IMR-90 (cell line): ENCODE measurements at regions not wholly inside any gene's neighbourhood (a gene's known extent, or its start where the extent isn't known, plus 50 kb on each side); places are given as distances from the start of the nearest gene placed in this dataset.

Experiments used
- ATAC-seq: fragments of 200-7000 bp; cut with Tn5 transposase; 2 replicates; pipeline ENCODE4 v1.9.1; 2020; ENCODE audit warnings: low read depth, mild to moderate bottlenecking, moderate library complexity
- BruUV-seq: library from RNA; stranded (reverse); fragments of 400-500 nt; replicated peaks from 2 replicates; lab custom pipeline; 2021; lab: Mats Ljungman, UMichigan
- CTCF ChIA-PET: fragments of 300-600 bp; formaldehyde crosslinking; extraction: SDS; loops from one replicate; lab custom pipeline; 2021; ENCODE audit warnings: antibody characterized with exemption; lab: Yijun Ruan, JAX
- POLR2A ChIA-PET: fragments of 300-600 bp; sonication (Branson Sonifier 250); formaldehyde crosslinking; loops from one replicate; lab custom pipeline; 2022; ENCODE audit warnings: antibody characterized with exemption; ENCODE audit not compliant: unreplicated experiment; lab: Charles Lee
- DNase-seq: peaks from one replicate; pipeline ENCODE4 v3.0.0; 2013
- H2AFZ ChIP-seq: replicated peaks from 2 replicates; pipeline ENCODE3; 2013; ENCODE audit warnings: low read length, mild to moderate bottlenecking; ENCODE audit not compliant: poor library complexity
- H2AK5ac ChIP-seq: 2 replicates; pipeline ENCODE4 v1.6.1; 2013; ENCODE audit warnings: low read depth, low read length, inconsistent platforms
- H2AK9ac ChIP-seq: replicated peaks from 2 replicates; pipeline ENCODE3; 2013; ENCODE audit warnings: mild to moderate bottlenecking, low read depth, low read length, moderate library complexity; ENCODE audit not compliant: poor library complexity
- H2BK120ac ChIP-seq: 2 replicates; pipeline ENCODE4 v1.6.1; 2013; ENCODE audit warnings: low read depth, low read length, inconsistent platforms
- H2BK15ac ChIP-seq: 3 replicates; pipeline ENCODE4 v1.6.1; 2013; ENCODE audit warnings: low read depth, low read length, inconsistent platforms
- H2BK20ac ChIP-seq: 2 replicates; pipeline ENCODE4 v1.6.1; 2013; ENCODE audit warnings: low read depth, mild to moderate bottlenecking, inconsistent platforms, low read length, moderate library complexity
- H2BK5ac ChIP-seq: 2 replicates; pipeline ENCODE4 v1.6.1; 2013; ENCODE audit warnings: mild to moderate bottlenecking, low read depth, low read length, inconsistent platforms; ENCODE audit not compliant: poor library complexity, severe bottlenecking
- H3K14ac ChIP-seq: replicated peaks from 2 replicates; pipeline ENCODE4 v1.6.1; 2013; ENCODE audit warnings: low read depth, low read length, inconsistent platforms
- H3K18ac ChIP-seq: 2 replicates; pipeline ENCODE4 v1.6.1; 2013; ENCODE audit warnings: low read depth, low read length, control low read depth
- H3K23ac ChIP-seq: 2 replicates; pipeline ENCODE4 v1.6.1; 2013; ENCODE audit warnings: low read depth, low read length, inconsistent platforms
- H3K27ac ChIP-seq: 2 replicates; pipeline ENCODE4 v1.5.1; 2013; ENCODE audit warnings: mild to moderate bottlenecking, control low read depth, low read length; ENCODE audit not compliant: insufficient read depth
- H3K27me3 ChIP-seq: 2 replicates; pipeline ENCODE4 v1.6.1; 2013; ENCODE audit warnings: low read length; ENCODE audit not compliant: control insufficient read depth, insufficient read depth
- H3K36me3 ChIP-seq: 2 replicates; pipeline ENCODE4 v1.6.1; 2013; ENCODE audit warnings: low read length, mixed read lengths; ENCODE audit not compliant: control insufficient read depth, insufficient read depth
- H3K4ac ChIP-seq: 2 replicates; pipeline ENCODE4 v1.6.1; 2013; ENCODE audit warnings: low read depth, low read length, inconsistent platforms
- H3K4me1 ChIP-seq: 2 replicates; pipeline ENCODE4 v1.6.1; 2013; ENCODE audit warnings: low read length, mixed read lengths; ENCODE audit not compliant: control insufficient read depth, insufficient read depth
- H3K4me2 ChIP-seq: 2 replicates; pipeline ENCODE4 v1.6.1; 2013; ENCODE audit warnings: low read depth, mild to moderate bottlenecking, control low read depth, low read length, moderate library complexity
- H3K4me3 ChIP-seq: 2 replicates; pipeline ENCODE4 v1.5.1; 2013; ENCODE audit warnings: low read depth, mild to moderate bottlenecking, control low read depth, low read length, moderate library complexity; ENCODE audit not compliant: insufficient read depth
- H3K56ac ChIP-seq: 2 replicates; pipeline ENCODE4 v1.6.1; 2013; ENCODE audit warnings: low read length, inconsistent platforms; ENCODE audit not compliant: insufficient read depth; ENCODE audit errors: extremely low read depth
- H3K79me1 ChIP-seq, 2 experiments: 2 replicates each; pipeline ENCODE4 v1.6.1; 2013; ENCODE audit warnings: low read length in 2 of 2, inconsistent platforms in 1 of 2, low read depth in 1 of 2
- H3K9ac ChIP-seq: 2 replicates; pipeline ENCODE4 v1.6.1; 2013; ENCODE audit warnings: low read depth, low read length, control low read depth
- H3K9me1 ChIP-seq: 2 replicates; pipeline ENCODE4 v1.6.1; 2013; ENCODE audit warnings: low read length, inconsistent platforms; ENCODE audit not compliant: insufficient read depth
- H3K9me3 ChIP-seq: 2 replicates; pipeline ENCODE4 v1.6.1; 2013; ENCODE audit warnings: low read length; ENCODE audit not compliant: control insufficient read depth, insufficient read depth
- H4K20me1 ChIP-seq: 2 replicates; pipeline ENCODE4 v1.6.1; 2013; ENCODE audit warnings: low read length, inconsistent platforms; ENCODE audit not compliant: insufficient read depth
- H4K5ac ChIP-seq: 2 replicates; pipeline ENCODE4 v1.6.1; 2013; ENCODE audit warnings: mild to moderate bottlenecking, low read depth, low read length, control low read depth
- H4K8ac ChIP-seq, 2 experiments: 2 replicates each; pipeline ENCODE4 v1.6.1; 2013; ENCODE audit warnings: low read depth in 2 of 2, low read length in 2 of 2, control low read depth in 1 of 2, inconsistent platforms in 1 of 2
- H4K91ac ChIP-seq: 2 replicates; pipeline ENCODE4 v1.6.1; 2013; ENCODE audit warnings: low read depth, low read length, inconsistent platforms; ENCODE audit not compliant: insufficient read depth
- BHLHE40 ChIP-seq: fragments of 150-350 bp; IDR thresholded peaks from 2 replicates; pipeline ENCODE4 v1.6.1; 2016; ENCODE audit warnings: mild to moderate bottlenecking, low read depth, low read length
- CEBPB ChIP-seq: IDR thresholded peaks from 2 replicates; pipeline ENCODE4 v1.6.1; 2012; ENCODE audit warnings: low read depth, low read length, improper control_type of control experiment
- CHD1 ChIP-seq: IDR thresholded peaks from 2 replicates; pipeline ENCODE4 v1.6.1; 2012; ENCODE audit warnings: low read depth, low read length, improper control_type of control experiment
- CTCF ChIP-seq: conservative IDR thresholded peaks from 2 replicates; pipeline ENCODE4 v1.5.1; 2012; ENCODE audit warnings: mild to moderate bottlenecking, low read depth, low read length, improper control_type of control experiment
- ELK1 ChIP-seq: fragments of 150-350 bp; IDR thresholded peaks from 2 replicates; pipeline ENCODE4 v1.6.1; 2016; ENCODE audit warnings: low read depth, mild to moderate bottlenecking, low read length, moderate library complexity, borderline replicate concordance
- FOS ChIP-seq: fragments of 150-350 bp; IDR thresholded peaks from 2 replicates; pipeline ENCODE4 v1.6.1; 2016; ENCODE audit warnings: low read depth, low read length
- MAFK ChIP-seq: IDR thresholded peaks from 2 replicates; pipeline ENCODE4 v1.6.1; 2012; ENCODE audit warnings: low read depth, low read length, improper control_type of control experiment
- MAZ ChIP-seq: IDR thresholded peaks from 2 replicates; pipeline ENCODE4 v1.6.1; 2012; ENCODE audit warnings: low read depth, mild to moderate bottlenecking, low read length, improper control_type of control experiment, moderate library complexity, borderline replicate concordance
- MXI1 ChIP-seq: IDR thresholded peaks from 2 replicates; pipeline ENCODE4 v1.6.1; 2012; ENCODE audit warnings: low read depth, mild to moderate bottlenecking, low read length, moderate library complexity, borderline replicate concordance
- NFE2L2 ChIP-seq: fragments of 150-350 bp; IDR thresholded peaks from 2 replicates; pipeline ENCODE4 v1.6.1; 2016; ENCODE audit warnings: low read depth, mild to moderate bottlenecking, low read length
- POLR2A ChIP-seq: IDR thresholded peaks from 2 replicates; pipeline ENCODE4 v1.6.1; 2012; ENCODE audit warnings: mild to moderate bottlenecking, low read depth, low read length
- RAD21 ChIP-seq: IDR thresholded peaks from 2 replicates; pipeline ENCODE4 v1.6.1; 2012; ENCODE audit warnings: low read length, improper control_type of control experiment
- RCOR1 ChIP-seq: IDR thresholded peaks from 2 replicates; pipeline ENCODE4 v1.6.1; 2012; ENCODE audit warnings: mild to moderate bottlenecking, low read length, improper control_type of control experiment; ENCODE audit not compliant: insufficient replicate concordance
- RFX5 ChIP-seq: IDR thresholded peaks from 2 replicates; pipeline ENCODE4 v1.8.0; 2012; ENCODE audit warnings: low read depth, mild to moderate bottlenecking, low read length, moderate library complexity
- SMC3 ChIP-seq: fragments of 150-350 bp; IDR thresholded peaks from 2 replicates; pipeline ENCODE4 v1.6.1; 2016; ENCODE audit warnings: low read depth, mild to moderate bottlenecking, antibody characterized with exemption, low read length, moderate library complexity
- USF2 ChIP-seq: fragments of 150-350 bp; IDR thresholded peaks from 2 replicates; pipeline ENCODE4 v1.6.1; 2017; ENCODE audit warnings: mild to moderate bottlenecking, antibody characterized with exemption, low read length, low read depth
- WGBS, 2 experiments: methylation state at CpG; one replicate each; pipeline versions ENCODE4 v1.1.5 to v1.1.7; 2013; ENCODE audit warnings: missing lambda C conversion rate in 2 of 2; ENCODE audit not compliant: insufficient read length in 1 of 2; ENCODE audit errors: extremely low coverage in 2 of 2; 5-methylcytosine and 5-hydroxymethylcytosine counted together
- dilution Hi-C: fragments of 300-500 bp; cut with HindIII; formaldehyde crosslinking; loops from one replicate; pipeline ENCODE4 v1.14.3; 2018; ENCODE audit warnings: low sequenced_read_pairs; ENCODE audit not compliant: unreplicated experiment
- in situ Hi-C: fragments of 300-500 bp; cut with MboI; formaldehyde crosslinking; loops from 3 replicates; pipeline ENCODE4 v1.14.3; 2019; ENCODE audit warnings: low sequenced_read_pairs, inconsistent platforms, mixed read lengths
- intact Hi-C: fragments of 100-400 bp; cut with micrococcal nuclease; formaldehyde crosslinking; loops from 2 replicates; pipeline ENCODE4 v1.10.0; 2022

GRCh38 chr9:79335987-79336386 is 235.8 kb upstream of the TLE4 start:
- H2BK5ac ChIP-seq: no peak overlapping the region
- H2BK120ac ChIP-seq: no peak overlapping the region
- no peak overlapping the region for H3K56ac ChIP-seq
- H3K4me1 ChIP-seq: no peaks in the 10 kb centered on the region
- H4K5ac ChIP-seq: no peak overlapping the region
- dilution Hi-C loops: no loop called here
- CTCF ChIA-PET: no interaction called here
- H2BK20ac ChIP-seq: no peak overlapping the region
- H4K91ac ChIP-seq: no peak overlapping the region
- H3K27me3 ChIP-seq: no peaks in the 10 kb centered on the region
- H4K20me1 ChIP-seq: no peaks in the 10 kb centered on the region
- H2AK5ac ChIP-seq: no peak overlapping the region
- TF ChIP-seq CTCF (no peak), ELK1 (no peak), RAD21 (no peak), RCOR1 (no peak), CEBPB (no peak), MAFK (no peak), USF2 (no peak), SMC3 (no peak), MXI1 (no peak), NFE2L2 (no peak), MAZ (no peak), RFX5 (no peak), CHD1 (no peak), POLR2A (no peak), BHLHE40 (no peak), FOS (no peak)
- intact Hi-C loops: no loop called here
- H3K79me1 ChIP-seq: no peaks in the 10 kb centered on the region
- no peak overlapping the region for H3K18ac ChIP-seq
- no peak overlapping the region for H3K27ac ChIP-seq
- in situ Hi-C loops: no loop called here
- H3K9ac ChIP-seq: no peak overlapping the region
- no peak overlapping the region for H2BK15ac ChIP-seq
- H3K4me2 ChIP-seq: no peak overlapping the region
- H3K36me3 ChIP-seq: no peaks in the 10 kb centered on the region
- no peak overlapping the region for H3K14ac ChIP-seq
- peaks cover 11% of the 10 kb centered on the region for H3K9me3 ChIP-seq
- H2AK9ac ChIP-seq: no peak overlapping the region
- no peak overlapping the region for H4K8ac ChIP-seq
- H3K9me1 ChIP-seq: no peaks in the 10 kb centered on the region
- DNase-seq (no peak), ATAC-seq (no peak)
- POLR2A ChIA-PET: no interaction called here
- no peak overlapping the region for H3K4me3 ChIP-seq
- H2AFZ ChIP-seq: no peak overlapping the region
- no peak overlapping the region for H3K23ac ChIP-seq
- no TSS peak for BruUV-seq
- H3K4ac ChIP-seq: no peak overlapping the region
- no CpG with 5 or more reads among the region's 1 CpG for WGBS, 2 experiments
